ENCODE measurements at regions not wholly inside any gene's neighbourhood (a gene's known extent, or its start where the extent isn't known, plus 50 kb on each side); places are given as distances from the start of the nearest gene placed in this dataset.

- Histone ChIP-seq H3K9me3 (no peaks in the 10 kb centered on the region), H3K27me3 (no peaks in the 10 kb centered on the region), H3K36me3 (no peaks in the 10 kb centered on the region), H4K20me1 (no peaks in the 10 kb centered on the region), H3K4me1 (no peaks in the 10 kb centered on the region), H3K4me3 (no peak overlapping the region), H3K4me2 (no peak overlapping the region), H3K27ac (no peak overlapping the region), H3K9ac (no peak overlapping the region)
- no peak for TF ChIP-seq Cebpa-rat (IDR thresholded peaks at IDR 0.05)
Observed at GRCh38 chr9:88059469-88059868, 78.8 kb downstream of the SPATA31C2 start.

- H3K27me3 ChIP-seq: no peaks in the 10 kb centered on the region
- H3K27ac ChIP-seq: no peak overlapping the region
- H4K20me1 ChIP-seq: no peaks in the 10 kb centered on the region
- H3K9ac ChIP-seq: no peak overlapping the region
- 0 out of 2 replicates have a peak, but pooled peaks cover 5% of the 10 kb centered on the region for H3K9me3 ChIP-seq
- no peak overlapping the region for H3K4me2 ChIP-seq
- TF ChIP-seq Cebpa-rat (IDR thresholded peaks at IDR 0.05): no peak
- no peak overlapping the region for H3K4me3 ChIP-seq
- no peaks in the 10 kb centered on the region for H3K36me3 ChIP-seq
- peaks cover 9% of the 10 kb centered on the region for H3K4me1 ChIP-seq
Observed at GRCh38 chr9:88056876-88057275, 81.4 kb downstream of the SPATA31C2 start.

GRCh38 chr9:88053856-88054501 is 79.6 kb upstream of the CDK20 start:
- H3K9ac ChIP-seq: no peak overlapping the region
- no peak overlapping the region for H3K27ac ChIP-seq
- no peaks in the 10 kb centered on the region for H3K36me3 ChIP-seq
- H3K4me3 ChIP-seq: no peak overlapping the region
- H3K4me2 ChIP-seq: no peak overlapping the region
- no peak for TF ChIP-seq Cebpa-rat (IDR thresholded peaks at IDR 0.05)
- H3K9me3 ChIP-seq: 0 out of 2 replicates have a peak, but pooled peaks cover 5% of the 10 kb centered on the region
- H3K4me1 ChIP-seq: peaks cover 9% of the 10 kb centered on the region
- H4K20me1 ChIP-seq: no peaks in the 10 kb centered on the region
- H3K27me3 ChIP-seq: no peaks in the 10 kb centered on the region

- Histone ChIP-seq H3K9me3 (0 out of 2 replicates have a peak, but pooled peaks cover 5% of the 10 kb centered on the region), H3K4me3 (no peak overlapping the region), H3K4me2 (peak overlapping the region; percentile 48), H3K27me3 (no peaks in the 10 kb centered on the region), H4K20me1 (no peaks in the 10 kb centered on the region), H3K9ac (no peak overlapping the region), H3K27ac (peak overlapping the region; percentile 57), H3K4me1 (peaks cover 9% of the 10 kb centered on the region), H3K36me3 (no peaks in the 10 kb centered on the region)
- no peak for TF ChIP-seq Cebpa-rat (IDR thresholded peaks at IDR 0.05)
Observed at GRCh38 chr9:88052321-88052965, 78.1 kb upstream of the CDK20 start.

DNA sequence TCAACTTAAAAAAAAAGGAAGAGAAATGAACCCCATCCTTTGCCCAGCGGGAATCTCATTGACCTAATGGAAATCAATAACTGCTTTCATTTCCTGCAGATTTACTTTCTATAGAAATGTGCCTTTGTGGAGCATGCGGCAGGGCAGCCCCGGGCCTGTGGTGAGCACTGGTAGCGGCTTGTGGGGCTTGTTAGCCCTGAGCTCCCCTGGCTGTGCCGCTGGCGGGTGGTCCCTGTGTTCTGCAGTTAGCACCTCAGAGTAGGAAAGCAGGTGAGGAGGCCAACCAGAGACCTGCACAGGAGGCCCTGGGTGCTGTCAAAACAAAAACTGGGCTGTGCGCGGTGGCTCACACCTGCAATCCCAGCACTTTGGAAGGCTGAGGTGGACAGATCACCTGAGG is 76.8 kb upstream of the CDK20 start:
- Histone ChIP-seq H3K27me3 (no peaks in the 10 kb centered on the region), H3K9ac (no peak overlapping the region), H3K36me3 (no peaks in the 10 kb centered on the region), H3K27ac (no peak overlapping the region), H3K4me2 (no peak overlapping the region), H3K9me3 (0 out of 2 replicates have a peak, but pooled peaks cover 5% of the 10 kb centered on the region), H3K4me1 (peaks cover 9% of the 10 kb centered on the region), H3K4me3 (no peak overlapping the region), H4K20me1 (no peaks in the 10 kb centered on the region)
- no peak for TF ChIP-seq Cebpa-rat (IDR thresholded peaks at IDR 0.05)

- Histone ChIP-seq H3K36me3 (no peaks in the 10 kb centered on the region), H4K20me1 (no peaks in the 10 kb centered on the region), H3K4me3 (no peak overlapping the region), H3K4me2 (no peak overlapping the region), H3K27me3 (no peaks in the 10 kb centered on the region), H3K27ac (no peak overlapping the region), H3K9ac (no peak overlapping the region), H3K9me3 (peaks cover 18% of the 10 kb centered on the region), H3K4me1 (peaks cover 9% of the 10 kb centered on the region)
- no peak for TF ChIP-seq Cebpa-rat (IDR thresholded peaks at IDR 0.05)
Observed at GRCh38 chr9:88049677-88050307, 75.5 kb upstream of the CDK20 start.

DNA sequence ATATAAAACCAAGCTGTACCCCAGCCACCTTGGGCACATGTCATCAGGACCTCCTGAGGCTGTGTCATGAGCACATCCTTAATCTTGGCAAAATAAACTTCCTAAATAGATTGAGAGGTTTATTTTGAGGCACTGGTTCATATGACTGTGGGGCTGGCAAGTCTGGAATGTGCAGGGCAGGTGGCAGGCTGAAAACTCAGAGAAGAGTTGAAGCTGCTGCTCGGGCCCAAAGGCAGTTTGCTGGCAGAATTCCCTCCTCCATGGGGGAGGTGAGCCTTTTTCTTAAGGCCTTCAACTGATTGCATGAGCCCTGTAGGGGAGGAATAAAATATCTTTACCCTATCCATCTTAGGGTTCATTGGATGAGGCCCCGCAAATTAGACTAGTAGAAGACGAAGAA is 72.2 kb upstream of the CDK20 start:
- peaks cover 6% of the 10 kb centered on the region; the same call in 1 of the 2 replicates for H3K36me3 ChIP-seq
- no peak overlapping the region for H3K4me2 ChIP-seq
- no peaks in the 10 kb centered on the region for H3K27me3 ChIP-seq
- H3K4me3 ChIP-seq: no peak overlapping the region
- no peaks in the 10 kb centered on the region for H3K4me1 ChIP-seq
- no peaks in the 10 kb centered on the region for H4K20me1 ChIP-seq
- H3K9me3 ChIP-seq: peaks cover 29% of the 10 kb centered on the region
- no peak overlapping the region for H3K9ac ChIP-seq
- TF ChIP-seq Cebpa-rat (IDR thresholded peaks at IDR 0.05): no peak
- no peak overlapping the region for H3K27ac ChIP-seq

- Histone ChIP-seq H4K20me1 (no peaks in the 10 kb centered on the region), H3K27ac (no peak overlapping the region), H3K4me1 (no peaks in the 10 kb centered on the region), H3K4me2 (no peak overlapping the region), H3K4me3 (no peak overlapping the region), H3K36me3 (peaks cover 6% of the 10 kb centered on the region; the same call in 1 of the 2 replicates), H3K9me3 (peaks cover 29% of the 10 kb centered on the region), H3K27me3 (no peaks in the 10 kb centered on the region), H3K9ac (no peak overlapping the region)
- no peak for TF ChIP-seq Cebpa-rat (IDR thresholded peaks at IDR 0.05)
Observed at GRCh38 chr9:88045686-88046085, 71.4 kb upstream of the CDK20 start.

DNA sequence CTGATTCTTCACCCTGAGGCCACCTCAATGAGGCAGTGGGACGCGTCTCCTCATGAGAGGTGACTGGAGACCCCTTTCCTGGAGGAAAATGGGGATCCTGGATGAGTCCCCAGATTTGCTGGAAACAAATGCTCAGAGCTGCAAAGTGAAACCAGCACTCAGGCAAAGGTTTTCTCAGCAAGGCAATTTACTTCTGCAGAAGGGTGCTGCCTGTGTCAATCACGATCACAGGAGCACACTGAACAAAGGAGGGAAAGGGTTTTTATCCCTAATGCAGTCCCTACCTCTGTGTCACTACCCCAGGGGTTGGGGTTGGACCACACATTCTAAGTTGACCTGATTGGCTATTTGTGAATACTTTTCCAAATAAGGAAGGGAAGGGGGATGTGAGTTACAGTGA is 69.9 kb upstream of the CDK20 start:
- H3K9me3 ChIP-seq: peaks cover 30% of the 10 kb centered on the region
- H3K27me3 ChIP-seq: no peaks in the 10 kb centered on the region
- no peak overlapping the region for H3K27ac ChIP-seq
- no peaks in the 10 kb centered on the region for H4K20me1 ChIP-seq
- no peak overlapping the region; the same call in 1 of the 2 replicates for H3K4me3 ChIP-seq
- peaks cover 6% of the 10 kb centered on the region; the same call in 1 of the 2 replicates for H3K36me3 ChIP-seq
- no peak overlapping the region for H3K9ac ChIP-seq
- no peak overlapping the region for H3K4me2 ChIP-seq
- no peaks in the 10 kb centered on the region for H3K4me1 ChIP-seq
- no peak for TF ChIP-seq Cebpa-rat (IDR thresholded peaks at IDR 0.05)

DNA sequence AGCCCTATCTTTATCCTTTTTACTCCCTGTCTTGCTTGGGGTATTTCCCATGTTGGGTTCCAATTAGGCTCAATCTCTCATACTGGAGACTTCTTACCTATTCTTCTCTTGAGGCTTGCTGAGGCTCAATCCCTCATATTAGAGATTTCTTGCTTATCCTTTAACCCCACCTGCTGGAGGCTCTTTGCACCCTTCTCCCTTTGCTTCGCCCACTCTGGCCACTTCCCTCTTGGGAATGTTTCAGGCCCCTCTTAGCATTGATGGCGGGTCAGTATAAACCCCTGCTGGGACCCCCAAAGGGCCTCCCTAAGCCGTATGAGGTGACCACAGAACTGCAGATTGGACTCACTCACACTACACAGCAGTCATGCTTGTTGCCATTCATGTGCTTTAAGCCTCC is 69.3 kb upstream of the CDK20 start:
- TF ChIP-seq Cebpa-rat (IDR thresholded peaks at IDR 0.05): no peak

More for the DNA sequence above, 69.3 kb upstream of the CDK20 start:
- Histone ChIP-seq H3K4me3 (no peak overlapping the region), H3K9ac (no peak overlapping the region), H3K4me2 (no peak overlapping the region), H3K27ac (no peak overlapping the region), H3K4me1 (no peaks in the 10 kb centered on the region), H4K20me1 (no peaks in the 10 kb centered on the region), H3K27me3 (no peaks in the 10 kb centered on the region), H3K9me3 (peaks cover 36% of the 10 kb centered on the region), H3K36me3 (peaks cover 6% of the 10 kb centered on the region; the same call in 1 of the 2 replicates)

Measured in BLaER1 (cell line).